ENCODE measurements at regions not wholly inside any gene's neighbourhood (a gene's known extent, or its start where the extent isn't known, plus 50 kb on each side); places are given as distances from the start of the nearest gene placed in this dataset.

- DNase-seq (ENCODE audit: low read depth): no peak
- TF ChIP-seq, protein P1, sequence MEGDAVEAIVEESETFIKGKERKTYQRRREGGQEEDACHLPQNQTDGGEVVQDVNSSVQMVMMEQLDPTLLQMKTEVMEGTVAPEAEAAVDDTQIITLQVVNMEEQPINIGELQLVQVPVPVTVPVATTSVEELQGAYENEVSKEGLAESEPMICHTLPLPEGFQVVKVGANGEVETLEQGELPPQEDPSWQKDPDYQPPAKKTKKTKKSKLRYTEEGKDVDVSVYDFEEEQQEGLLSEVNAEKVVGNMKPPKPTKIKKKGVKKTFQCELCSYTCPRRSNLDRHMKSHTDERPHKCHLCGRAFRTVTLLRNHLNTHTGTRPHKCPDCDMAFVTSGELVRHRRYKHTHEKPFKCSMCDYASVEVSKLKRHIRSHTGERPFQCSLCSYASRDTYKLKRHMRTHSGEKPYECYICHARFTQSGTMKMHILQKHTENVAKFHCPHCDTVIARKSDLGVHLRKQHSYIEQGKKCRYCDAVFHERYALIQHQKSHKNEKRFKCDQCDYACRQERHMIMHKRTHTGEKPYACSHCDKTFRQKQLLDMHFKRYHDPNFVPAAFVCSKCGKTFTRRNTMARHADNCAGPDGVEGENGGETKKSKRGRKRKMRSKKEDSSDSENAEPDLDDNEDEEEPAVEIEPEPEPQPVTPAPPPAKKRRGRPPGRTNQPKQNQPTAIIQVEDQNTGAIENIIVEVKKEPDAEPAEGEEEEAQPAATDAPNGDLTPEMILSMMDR (IDR thresholded peaks at IDR 0.05; ENCODE audit: low read depth, low read length): no peak
- TF ChIP-seq POLR2A (IDR thresholded peaks at IDR 0.05; ENCODE audit: extremely low read depth, insufficient read length): no peak
- no peak for TF ChIP-seq MAX (IDR thresholded peaks at IDR 0.05; ENCODE audit: low read depth, low read length)
- TF ChIP-seq MYC (IDR thresholded peaks at IDR 0.05; ENCODE audit: low read depth, low read length): no peak
- H3K4me3 ChIP-seq (ENCODE audit: low read depth, low read length): no peak overlapping the region
These were observed 74.6 kb upstream of the OSBPL8 start for GRCh38 chr12:76634133-76634532.

DNA sequence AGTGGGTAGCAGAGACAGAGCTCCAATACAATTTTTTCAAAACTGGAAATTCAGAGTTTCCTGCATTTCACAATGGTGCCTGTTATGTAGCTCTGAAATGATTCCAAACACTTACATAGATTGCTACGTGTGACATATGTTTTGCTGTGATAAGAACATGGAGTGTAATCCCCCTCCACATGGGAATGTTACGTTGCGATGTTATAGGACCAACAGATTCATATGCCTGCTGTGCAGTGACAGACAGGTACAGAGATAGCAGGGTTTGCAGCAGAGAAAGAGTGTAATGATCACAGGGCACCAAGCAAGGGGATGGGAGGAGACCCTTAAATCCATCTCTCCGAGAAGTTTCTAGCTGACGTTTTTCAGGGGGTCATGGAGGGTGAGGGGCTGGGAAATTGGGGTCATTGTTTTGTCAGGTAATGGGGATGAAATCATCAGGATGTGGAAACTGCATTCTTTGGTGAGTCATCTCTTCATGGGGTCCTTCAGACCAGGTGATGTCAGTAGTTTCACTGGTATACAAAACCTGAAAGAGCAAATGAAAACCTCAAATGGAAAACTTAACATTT is 76.6 kb upstream of the OSBPL8 start:
- TF ChIP-seq MYC (IDR thresholded peaks at IDR 0.05; ENCODE audit: low read depth, low read length) (no peak), MAX (IDR thresholded peaks at IDR 0.05; ENCODE audit: low read depth, low read length) (no peak), POLR2A (IDR thresholded peaks at IDR 0.05; ENCODE audit: extremely low read depth, insufficient read length) (no peak)
- TF ChIP-seq, protein P1 (IDR thresholded peaks at IDR 0.05; ENCODE audit: low read depth, low read length): no peak
- H3K4me3 ChIP-seq (ENCODE audit: low read depth, low read length): no peak overlapping the region
- no peak for DNase-seq (ENCODE audit: low read depth)

GRCh38 chr12:76637807-76638206 is 78.2 kb upstream of the OSBPL8 start:
- H3K4me3 ChIP-seq (ENCODE audit: low read depth, low read length): no peak overlapping the region
- TF ChIP-seq, protein P1 (IDR thresholded peaks at IDR 0.05; ENCODE audit: low read depth, low read length): no peak
- TF ChIP-seq POLR2A (IDR thresholded peaks at IDR 0.05; ENCODE audit: extremely low read depth, insufficient read length): no peak
- TF ChIP-seq MAX (IDR thresholded peaks at IDR 0.05; ENCODE audit: low read depth, low read length): no peak
- no peak for TF ChIP-seq MYC (IDR thresholded peaks at IDR 0.05; ENCODE audit: low read depth, low read length)
- DNase-seq (ENCODE audit: low read depth): no peak

DNA sequence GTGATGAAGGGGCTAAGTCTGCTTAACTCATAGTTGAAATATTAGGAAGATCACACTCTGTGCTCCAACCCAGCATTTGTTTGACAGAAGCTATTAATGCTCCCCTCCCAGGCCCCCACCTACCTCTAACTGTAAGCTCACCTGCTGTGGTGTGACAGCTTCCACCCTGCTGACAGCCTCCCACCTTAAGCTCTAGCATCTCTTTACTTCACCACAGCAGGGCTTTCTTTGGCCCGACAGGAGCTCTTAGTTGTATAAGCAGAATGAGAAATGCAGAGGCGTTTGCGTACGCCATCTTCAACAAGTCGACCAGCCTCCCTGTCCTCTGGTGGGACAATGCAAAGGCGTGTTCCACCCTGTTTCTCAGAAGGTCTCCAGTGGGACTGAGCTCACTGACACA is 80.1 kb upstream of the OSBPL8 start:
- H3K4me3 ChIP-seq (ENCODE audit: low read depth, low read length): no peak overlapping the region
- no peak for DNase-seq (ENCODE audit: low read depth)

GRCh38 chr12:76641073-76641472 is 81.5 kb upstream of the OSBPL8 start:
- DNase-seq (ENCODE audit: low read depth): no peak
- TF ChIP-seq MYC (IDR thresholded peaks at IDR 0.05; ENCODE audit: low read depth, low read length) (no peak), MAX (IDR thresholded peaks at IDR 0.05; ENCODE audit: low read depth, low read length) (no peak), POLR2A (IDR thresholded peaks at IDR 0.05; ENCODE audit: extremely low read depth, insufficient read length) (no peak)
- TF ChIP-seq, protein P1 (IDR thresholded peaks at IDR 0.05; ENCODE audit: low read depth, low read length): no peak

More for the DNA sequence above, 80.1 kb upstream of the OSBPL8 start:
- TF ChIP-seq POLR2A (IDR thresholded peaks at IDR 0.05; ENCODE audit: extremely low read depth, insufficient read length) (no peak), MAX (IDR thresholded peaks at IDR 0.05; ENCODE audit: low read depth, low read length) (no peak), MYC (IDR thresholded peaks at IDR 0.05; ENCODE audit: low read depth, low read length) (no peak)
- TF ChIP-seq, protein P1 (IDR thresholded peaks at IDR 0.05; ENCODE audit: low read depth, low read length): no peak

More at GRCh38 chr12:76641073-76641472, 81.5 kb upstream of the OSBPL8 start:
- no peak overlapping the region for H3K4me3 ChIP-seq (ENCODE audit: low read depth, low read length)
